Mammary epithelial cell (primary cell): ENCODE measurements at regions not wholly inside any gene's neighbourhood (a gene's known extent, or its start where the extent isn't known, plus 50 kb on each side); places are given as distances from the start of the nearest gene placed in this dataset.

Experiments used
- CTCF ChIP-seq, 2 donors: IDR thresholded peaks in 1 of 2; conservative IDR thresholded peaks in 1 of 2; 2 replicates each; pipeline ENCODE4 v1.5.1; 2011 to 2012; ENCODE audit warnings: inconsistent platforms in 2 of 2, low read length in 2 of 2, mild to moderate bottlenecking in 2 of 2, control low read depth in 1 of 2, low read depth in 1 of 2; ENCODE audit not compliant: insufficient read depth in 1 of 2; ENCODE audit errors: extremely low read depth in 1 of 2
- EZH2 ChIP-seq: IDR thresholded peaks from 2 replicates; pipeline ENCODE4 v1.6.1; 2012; ENCODE audit warnings: low read length, inconsistent platforms, borderline replicate concordance

GRCh38 chr9:13554626-13555025 is 275.1 kb upstream of the MPDZ start:
- TF ChIP-seq EZH2 (no peak), CTCF (conservative IDR thresholded peaks at IDR 0.05 in 1 of 2, IDR thresholded peaks at IDR 0.05 in 1 of 2; ENCODE audit: extremely low read depth in 1 of 2, insufficient read depth in 1 of 2, low read depth in 1 of 2, low read length in 2 of 2) (no peak)
